ENCODE measurements at regions not wholly inside any gene's neighbourhood (a gene's known extent, or its start where the extent isn't known, plus 50 kb on each side); places are given as distances from the start of the nearest gene placed in this dataset.

GRCh38 chr4:177737387-177737940, 295.2 kb upstream of the AGA start:
- TF ChIP-seq POLR2A (IDR thresholded peaks at IDR 0.05) (no peak), CTCF (IDR thresholded peaks at IDR 0.05) (no peak)
